ENCODE measurements at regions not wholly inside any gene's neighbourhood (a gene's known extent, or its start where the extent isn't known, plus 50 kb on each side); places are given as distances from the start of the nearest gene placed in this dataset.

GRCh38 chr11:116263770-116264169 is 509.0 kb downstream of the BUD13 start:
- no peak overlapping the region for H3K4me3 Mint-ChIP-seq

GRCh38 chr11:116263019-116263418 is 509.8 kb downstream of the BUD13 start:
- Histone ChIP-seq H3K27ac (ENCODE audit: low read length) (no peak overlapping the region), H3K9me3 (ENCODE audit: control insufficient read depth, insufficient read depth, low read length) (no peaks in the 10 kb centered on the region), H3K4me3 (ENCODE audit: low read length) (no peak overlapping the region), H3K4me1 (ENCODE audit: control insufficient read depth, insufficient read depth, low read length) (no peaks in the 10 kb centered on the region), H3K36me3 (ENCODE audit: control insufficient read depth, insufficient read depth, low read length) (no peaks in the 10 kb centered on the region), H3K27me3 (ENCODE audit: control insufficient read depth, insufficient read depth, low read length) (no peaks in the 10 kb centered on the region)
- no peaks in the 10 kb centered on the region for H3K4me1 Mint-ChIP-seq
- H3K36me3 Mint-ChIP-seq: no peaks in the 10 kb centered on the region
- ATAC-seq: no peak
- no peaks in the 10 kb centered on the region for H3K9me3 Mint-ChIP-seq
- no peak for TF ChIP-seq CTCF (IDR thresholded peaks at IDR 0.05)
- no peak overlapping the region for H3K27ac Mint-ChIP-seq
- no peak overlapping the region for H3K4me3 Mint-ChIP-seq
- intact Hi-C loops (cut with micrococcal nuclease): no loop called here
- H3K27me3 Mint-ChIP-seq (ENCODE audit: low read depth in 2 of 2): peaks cover 17 to 49% of the 10 kb centered on the region in 2 donors
- no peak for DNase-seq
- 21% methylated on average over 3 of the region's 3 CpGs for WGBS (ENCODE audit: insufficient coverage)

More at GRCh38 chr11:116263770-116264169, 509.0 kb downstream of the BUD13 start:
- no peak for DNase-seq
- H3K27ac Mint-ChIP-seq: no peak overlapping the region
- no peaks in the 10 kb centered on the region for H3K4me1 Mint-ChIP-seq
- Histone ChIP-seq H3K27me3 (ENCODE audit: control insufficient read depth, insufficient read depth, low read length) (no peaks in the 10 kb centered on the region), H3K4me3 (ENCODE audit: low read length) (no peak overlapping the region), H3K27ac (ENCODE audit: low read length) (no peak overlapping the region), H3K4me1 (ENCODE audit: control insufficient read depth, insufficient read depth, low read length) (no peaks in the 10 kb centered on the region), H3K9me3 (ENCODE audit: control insufficient read depth, insufficient read depth, low read length) (no peaks in the 10 kb centered on the region), H3K36me3 (ENCODE audit: control insufficient read depth, insufficient read depth, low read length) (no peaks in the 10 kb centered on the region)
- intact Hi-C loops (cut with micrococcal nuclease): no loop called here
- no peaks in the 10 kb centered on the region for H3K9me3 Mint-ChIP-seq
- peaks cover 17 to 49% of the 10 kb centered on the region in 2 donors for H3K27me3 Mint-ChIP-seq (ENCODE audit: low read depth in 2 of 2)
- H3K36me3 Mint-ChIP-seq: no peaks in the 10 kb centered on the region
- 52% methylated on average over 8 of the region's 8 CpGs for WGBS (ENCODE audit: insufficient coverage)
- no peak for TF ChIP-seq CTCF (IDR thresholded peaks at IDR 0.05)
- ATAC-seq: no peak

- H3K9me3 ChIP-seq (ENCODE audit: control insufficient read depth, insufficient read depth, low read length): no peaks in the 10 kb centered on the region
- no peaks in the 10 kb centered on the region for H3K36me3 Mint-ChIP-seq
- no peak overlapping the region for H3K27ac Mint-ChIP-seq
- no peaks in the 10 kb centered on the region for H3K4me1 ChIP-seq (ENCODE audit: control insufficient read depth, insufficient read depth, low read length)
- no peaks in the 10 kb centered on the region for H3K9me3 Mint-ChIP-seq
- intact Hi-C loops (cut with micrococcal nuclease): no loop called here
- H3K4me3 Mint-ChIP-seq: no peak overlapping the region
- H3K27me3 ChIP-seq (ENCODE audit: control insufficient read depth, insufficient read depth, low read length): no peaks in the 10 kb centered on the region
- no peaks in the 10 kb centered on the region for H3K36me3 ChIP-seq (ENCODE audit: control insufficient read depth, insufficient read depth, low read length)
- no peak overlapping the region for H3K4me3 ChIP-seq (ENCODE audit: low read length)
- no peak for TF ChIP-seq CTCF (IDR thresholded peaks at IDR 0.05)
- 100% methylated on average over 1 of the region's 1 CpG for WGBS (ENCODE audit: insufficient coverage)
- no peak for DNase-seq
- ATAC-seq: no peak
- no peak overlapping the region for H3K27ac ChIP-seq (ENCODE audit: low read length)
- H3K27me3 Mint-ChIP-seq (ENCODE audit: low read depth in 2 of 2): peaks cover 17 to 55% of the 10 kb centered on the region in 2 donors
- no peaks in the 10 kb centered on the region for H3K4me1 Mint-ChIP-seq
These were observed 510.4 kb downstream of the BUD13 start for GRCh38 chr11:116262370-116262769.

GRCh38 chr11:116261606-116262005 is 511.2 kb downstream of the BUD13 start:
- Histone ChIP-seq H3K4me1 (ENCODE audit: control insufficient read depth, insufficient read depth, low read length) (no peaks in the 10 kb centered on the region), H3K27ac (ENCODE audit: low read length) (no peak overlapping the region), H3K9me3 (ENCODE audit: control insufficient read depth, insufficient read depth, low read length) (no peaks in the 10 kb centered on the region), H3K4me3 (ENCODE audit: low read length) (no peak overlapping the region), H3K36me3 (ENCODE audit: control insufficient read depth, insufficient read depth, low read length) (no peaks in the 10 kb centered on the region), H3K27me3 (ENCODE audit: control insufficient read depth, insufficient read depth, low read length) (no peaks in the 10 kb centered on the region)
- no peaks in the 10 kb centered on the region for H3K36me3 Mint-ChIP-seq
- no peak for TF ChIP-seq CTCF (IDR thresholded peaks at IDR 0.05)
- WGBS (ENCODE audit: insufficient coverage): 89% methylated on average over 8 of the region's 8 CpGs
- DNase-seq (no peak), ATAC-seq (no peak)
- no peak overlapping the region for H3K27ac Mint-ChIP-seq
- no peaks in the 10 kb centered on the region for H3K4me1 Mint-ChIP-seq
- peaks cover 17 to 55% of the 10 kb centered on the region in 2 donors for H3K27me3 Mint-ChIP-seq (ENCODE audit: low read depth in 2 of 2)
- H3K9me3 Mint-ChIP-seq: no peaks in the 10 kb centered on the region
- no peak overlapping the region for H3K4me3 Mint-ChIP-seq
- intact Hi-C loops (cut with micrococcal nuclease): no loop called here
